ENCODE measurements at regions not wholly inside any gene's neighbourhood (a gene's known extent, or its start where the extent isn't known, plus 50 kb on each side); places are given as distances from the start of the nearest gene placed in this dataset.

DNA sequence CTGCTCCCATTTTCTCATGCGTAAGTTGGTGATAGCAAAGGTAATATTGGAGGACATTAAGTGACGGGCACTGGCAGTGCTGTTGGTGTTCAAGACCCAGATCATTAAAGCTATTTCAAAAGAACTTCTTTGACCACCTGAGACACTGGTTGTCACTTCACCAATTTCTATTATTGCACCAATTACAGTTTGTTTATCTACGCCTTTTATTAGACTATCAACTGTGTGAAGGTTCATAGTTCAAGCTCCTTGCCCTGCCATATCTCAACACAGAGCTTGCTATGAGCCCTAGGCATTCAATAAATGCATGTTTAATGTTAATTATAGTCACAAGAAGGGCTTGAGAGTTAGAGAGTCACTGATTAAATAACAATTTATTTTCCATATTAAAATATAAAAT lies 778.7 kb upstream of the HS3ST1 start:
- H3K4me1 Mint-ChIP-seq (ENCODE audit: low read depth): no peaks in the 10 kb centered on the region
- DNase-seq: no peak
- H3K9me3 Mint-ChIP-seq: peaks cover 9 to 11% of the 10 kb centered on the region in 2 donors
- H3K36me3 Mint-ChIP-seq (ENCODE audit: insufficient read depth in 2 of 2): no peaks in the 10 kb centered on the region
- H3K27ac Mint-ChIP-seq: no peak overlapping the region
- H3K27me3 Mint-ChIP-seq (ENCODE audit: low read depth): no peaks in the 10 kb centered on the region
- H3K4me3 Mint-ChIP-seq: no peak overlapping the region
- ATAC-seq (replicated peaks in 1 of 2): no peak

GRCh38 chr4:12206091-12206490 lies 777.4 kb upstream of the HS3ST1 start:
- H3K27me3 Mint-ChIP-seq (ENCODE audit: low read depth): no peaks in the 10 kb centered on the region

DNA sequence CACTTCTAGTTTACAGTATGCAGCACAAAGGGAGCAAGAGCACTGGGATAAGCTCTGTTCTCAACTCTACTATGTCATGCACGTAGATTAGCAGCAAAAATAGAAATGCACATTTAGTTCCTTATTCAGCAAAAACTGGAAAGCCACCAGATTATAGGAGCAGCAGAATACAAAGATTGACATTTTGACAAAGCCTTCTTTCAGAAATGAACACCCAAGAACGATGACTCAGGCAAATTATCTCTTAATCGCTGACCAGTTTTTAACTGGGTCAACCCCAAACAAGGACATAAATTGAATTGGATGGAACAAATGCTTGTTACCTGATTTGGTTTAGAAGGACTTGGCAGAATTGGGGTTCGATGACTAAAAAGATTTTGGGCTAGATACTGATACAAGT lies 775.3 kb upstream of the HS3ST1 start:
- H3K27ac Mint-ChIP-seq: no peak overlapping the region
- no peaks in the 10 kb centered on the region for H3K36me3 Mint-ChIP-seq (ENCODE audit: insufficient read depth in 2 of 2)
- ATAC-seq (replicated peaks in 1 of 2) (no peak), DNase-seq (no peak)
- no peak overlapping the region for H3K4me3 Mint-ChIP-seq
- H3K4me1 Mint-ChIP-seq (ENCODE audit: low read depth): no peaks in the 10 kb centered on the region
- no peaks in the 10 kb centered on the region for H3K27me3 Mint-ChIP-seq (ENCODE audit: low read depth)
- peaks cover 10 to 13% of the 10 kb centered on the region in 2 donors for H3K9me3 Mint-ChIP-seq

More at GRCh38 chr4:12206091-12206490, 777.4 kb upstream of the HS3ST1 start:
- Mint-ChIP-seq H3K4me3 (no peak overlapping the region), H3K9me3 (peaks cover 7 to 9% of the 10 kb centered on the region in 2 donors), H3K36me3 (ENCODE audit: insufficient read depth in 2 of 2) (no peaks in the 10 kb centered on the region), H3K27ac (no peak overlapping the region), H3K4me1 (ENCODE audit: low read depth) (no peaks in the 10 kb centered on the region)
- no peak for ATAC-seq (replicated peaks in 1 of 2)
- DNase-seq: no peak

- H3K4me1 Mint-ChIP-seq (ENCODE audit: low read depth): no peaks in the 10 kb centered on the region
- no peaks in the 10 kb centered on the region for H3K27me3 Mint-ChIP-seq (ENCODE audit: low read depth)
- H3K36me3 Mint-ChIP-seq (ENCODE audit: insufficient read depth in 2 of 2): no peaks in the 10 kb centered on the region
- H3K27ac Mint-ChIP-seq: no peak overlapping the region
- no peak for ATAC-seq (replicated peaks in 1 of 2)
- DNase-seq: no peak
- H3K9me3 Mint-ChIP-seq: peaks cover 13 to 14% of the 10 kb centered on the region in 2 donors
- no peak overlapping the region for H3K4me3 Mint-ChIP-seq
Observed at GRCh38 chr4:12200226-12200625, 771.5 kb upstream of the HS3ST1 start.

DNA sequence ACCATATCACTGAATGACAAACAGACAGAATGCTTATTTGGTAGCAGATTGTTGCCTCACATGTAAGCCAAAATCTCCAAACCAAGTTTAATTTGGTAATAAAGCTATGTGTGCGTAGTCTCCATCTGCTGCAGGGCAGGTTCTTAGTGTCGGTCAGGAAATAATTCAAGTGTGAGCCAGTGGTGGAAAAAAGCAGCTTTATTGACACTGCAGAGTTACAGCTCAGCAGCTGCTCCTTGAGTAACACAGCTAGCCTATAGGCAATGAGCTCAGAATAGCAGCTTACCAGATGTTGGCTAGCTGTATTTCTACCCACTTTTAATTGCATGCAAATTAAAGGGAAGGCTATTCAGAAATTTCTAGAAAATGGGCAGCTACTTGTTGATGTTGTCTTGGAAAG lies 757.8 kb upstream of the HS3ST1 start:
- H3K9me3 Mint-ChIP-seq: peaks cover 0 to 1% of the 10 kb centered on the region in 2 donors
- H3K27me3 Mint-ChIP-seq (ENCODE audit: low read depth): no peaks in the 10 kb centered on the region
- ATAC-seq (replicated peaks in 1 of 2): no peak
- DNase-seq: no peak
- no peaks in the 10 kb centered on the region for H3K4me1 Mint-ChIP-seq (ENCODE audit: low read depth)
- no peak overlapping the region for H3K27ac Mint-ChIP-seq
- H3K4me3 Mint-ChIP-seq: no peak overlapping the region
- no peaks in the 10 kb centered on the region for H3K36me3 Mint-ChIP-seq (ENCODE audit: insufficient read depth in 2 of 2)

- Mint-ChIP-seq H3K36me3 (ENCODE audit: insufficient read depth in 2 of 2) (peaks cover 0 to 1% of the 10 kb centered on the region in 2 donors), H3K27me3 (ENCODE audit: low read depth) (no peaks in the 10 kb centered on the region), H3K4me1 (ENCODE audit: low read depth) (no peaks in the 10 kb centered on the region), H3K27ac (no peak overlapping the region), H3K9me3 (peaks cover 10% of the 10 kb centered on the region in 2 donors), H3K4me3 (no peak overlapping the region)
- ATAC-seq (replicated peaks in 1 of 2) (no peak), DNase-seq (no peak)
Observed at GRCh38 chr4:12178614-12179610, 750.2 kb upstream of the HS3ST1 start.

DNA sequence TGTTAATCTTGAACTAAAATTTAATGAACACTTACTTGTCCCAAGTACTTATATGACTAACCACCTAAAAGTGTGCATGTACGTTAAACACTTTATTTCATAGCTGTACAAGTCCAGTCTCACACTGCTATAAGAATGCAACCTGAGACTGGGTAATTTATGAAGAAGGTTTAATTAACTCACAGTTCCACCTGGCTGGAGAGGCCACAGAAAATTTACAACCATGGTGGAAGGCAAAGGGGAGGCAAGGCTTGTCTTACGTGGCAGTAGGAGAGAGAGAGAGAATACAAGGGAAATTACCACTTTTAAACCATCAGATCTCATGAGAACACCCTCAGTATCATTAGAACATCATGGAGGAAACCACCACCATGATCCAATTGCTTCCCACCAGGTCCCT lies 748.7 kb upstream of the HS3ST1 start:
- no peak overlapping the region for H3K4me3 Mint-ChIP-seq
- peaks cover 0 to 1% of the 10 kb centered on the region in 2 donors for H3K36me3 Mint-ChIP-seq (ENCODE audit: insufficient read depth in 2 of 2)
- H3K4me1 Mint-ChIP-seq (ENCODE audit: low read depth): no peaks in the 10 kb centered on the region
- peaks cover 10% of the 10 kb centered on the region in 2 donors for H3K9me3 Mint-ChIP-seq
- ATAC-seq (replicated peaks in 1 of 2): no peak
- H3K27me3 Mint-ChIP-seq (ENCODE audit: low read depth): no peaks in the 10 kb centered on the region
- no peak for DNase-seq
- H3K27ac Mint-ChIP-seq: no peak overlapping the region

GRCh38 chr4:12173496-12173895 lies 744.8 kb upstream of the HS3ST1 start:
- no peak for ATAC-seq (replicated peaks in 1 of 2)
- peaks cover 0 to 1% of the 10 kb centered on the region in 2 donors for H3K36me3 Mint-ChIP-seq (ENCODE audit: insufficient read depth in 2 of 2)

DNA sequence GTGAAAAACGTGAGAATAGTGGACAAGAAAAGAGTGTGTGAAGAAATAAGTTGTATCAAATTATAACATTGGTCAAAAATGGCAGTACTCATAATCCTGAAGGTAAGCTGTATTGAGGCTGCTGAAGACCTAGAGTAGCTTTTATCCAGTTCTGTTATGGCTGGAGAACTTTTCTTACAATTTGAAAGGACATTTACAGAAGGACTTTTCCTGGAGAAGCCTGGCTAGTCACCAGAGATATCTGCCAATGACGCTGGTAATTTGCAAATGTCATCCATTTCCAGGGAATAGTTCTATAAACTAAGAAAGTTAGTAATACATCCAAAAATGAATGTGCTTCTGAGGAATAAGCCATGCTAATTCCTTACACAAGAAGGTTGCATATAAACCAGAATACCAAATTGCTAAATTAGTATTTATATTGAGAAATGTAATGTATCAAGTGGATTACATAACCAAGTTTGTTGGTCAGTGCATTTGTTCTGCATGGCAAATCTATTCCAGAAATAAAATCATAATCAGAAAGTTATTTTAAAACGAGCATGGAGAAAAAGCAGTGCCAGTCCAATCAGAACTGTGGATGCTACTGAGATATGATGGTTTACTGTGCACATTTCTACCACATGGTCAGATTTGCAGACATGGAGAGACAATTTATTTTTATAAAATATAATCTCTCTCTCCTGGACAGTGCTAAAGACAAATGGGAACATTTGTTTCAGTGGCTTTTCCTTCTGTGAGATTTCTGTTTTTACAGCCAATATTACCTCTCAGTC lies 743.7 kb upstream of the HS3ST1 start:
- ATAC-seq (replicated peaks in 1 of 2) (no peak), DNase-seq (no peak)
- no peaks in the 10 kb centered on the region for H3K4me1 Mint-ChIP-seq (ENCODE audit: low read depth)
- H3K27ac Mint-ChIP-seq: no peak overlapping the region
- peaks cover 0 to 1% of the 10 kb centered on the region in 2 donors for H3K36me3 Mint-ChIP-seq (ENCODE audit: insufficient read depth in 2 of 2)
- no peak overlapping the region for H3K4me3 Mint-ChIP-seq
- H3K27me3 Mint-ChIP-seq (ENCODE audit: low read depth): no peaks in the 10 kb centered on the region
- peaks cover under 1 to 4% of the 10 kb centered on the region in 2 donors for H3K9me3 Mint-ChIP-seq

More at GRCh38 chr4:12173496-12173895, 744.8 kb upstream of the HS3ST1 start:
- Mint-ChIP-seq H3K4me1 (ENCODE audit: low read depth) (no peaks in the 10 kb centered on the region), H3K27me3 (ENCODE audit: low read depth) (no peaks in the 10 kb centered on the region), H3K4me3 (no peak overlapping the region), H3K27ac (no peak overlapping the region), H3K9me3 (peaks cover 4 to 9% of the 10 kb centered on the region in 2 donors)
- no peak for DNase-seq

DNA sequence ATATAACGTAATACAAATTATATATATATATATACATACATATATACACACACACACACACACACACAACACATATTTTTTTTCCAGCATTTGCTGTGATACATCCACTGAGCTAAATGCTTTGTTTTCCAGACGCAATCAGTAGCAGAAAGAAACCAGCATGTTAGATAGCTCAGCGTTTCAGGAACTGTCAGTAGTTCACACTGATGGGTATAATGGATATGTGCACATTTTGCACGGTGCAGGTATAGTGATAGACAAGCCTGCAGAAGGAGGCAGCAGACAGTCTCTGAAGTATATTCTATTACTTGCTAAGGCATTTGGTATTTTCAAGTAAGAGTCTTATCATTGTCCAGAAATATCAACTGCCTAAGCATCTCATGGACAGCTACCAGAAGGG lies 741.6 kb upstream of the HS3ST1 start:
- Mint-ChIP-seq H3K27me3 (ENCODE audit: low read depth) (no peaks in the 10 kb centered on the region), H3K4me3 (no peak overlapping the region), H3K36me3 (ENCODE audit: insufficient read depth in 2 of 2) (no peaks in the 10 kb centered on the region), H3K27ac (no peak overlapping the region), H3K4me1 (ENCODE audit: low read depth) (no peaks in the 10 kb centered on the region), H3K9me3 (peaks cover 2 to 3% of the 10 kb centered on the region in 2 donors)
- DNase-seq (no peak), ATAC-seq (replicated peaks in 1 of 2) (no peak)

- no peaks in the 10 kb centered on the region for H3K4me1 Mint-ChIP-seq (ENCODE audit: low read depth)
- peaks cover 3 to 5% of the 10 kb centered on the region in 2 donors for H3K9me3 Mint-ChIP-seq
- DNase-seq (no peak), ATAC-seq (replicated peaks in 1 of 2) (no peak)
- H3K27me3 Mint-ChIP-seq (ENCODE audit: low read depth): no peaks in the 10 kb centered on the region
- H3K36me3 Mint-ChIP-seq (ENCODE audit: insufficient read depth in 2 of 2): no peaks in the 10 kb centered on the region
- H3K27ac Mint-ChIP-seq: no peak overlapping the region
- no peak overlapping the region for H3K4me3 Mint-ChIP-seq
Observed at GRCh38 chr4:12165616-12166015, 736.9 kb upstream of the HS3ST1 start.

DNA sequence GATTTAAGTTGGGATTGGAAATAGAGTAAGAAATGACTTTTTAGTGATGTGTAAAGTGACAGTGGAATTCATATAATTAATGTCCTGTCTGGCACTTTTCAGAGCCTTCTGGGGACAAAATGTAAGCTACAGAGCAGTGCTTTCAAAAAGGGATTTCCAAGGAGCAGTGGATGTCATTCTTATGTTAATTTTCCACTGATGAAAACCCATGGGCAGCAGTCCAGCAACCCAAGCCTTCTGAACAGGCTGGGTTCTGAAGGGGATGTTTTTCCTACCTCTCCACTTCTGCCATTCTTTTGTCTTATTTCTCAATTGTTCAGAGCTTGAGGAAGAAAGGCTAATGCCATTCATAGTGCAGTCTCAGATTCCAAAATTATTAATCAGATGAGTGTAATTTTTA lies 717.6 kb upstream of the HS3ST1 start:
- no peaks in the 10 kb centered on the region for H3K27me3 Mint-ChIP-seq (ENCODE audit: low read depth)

DNA sequence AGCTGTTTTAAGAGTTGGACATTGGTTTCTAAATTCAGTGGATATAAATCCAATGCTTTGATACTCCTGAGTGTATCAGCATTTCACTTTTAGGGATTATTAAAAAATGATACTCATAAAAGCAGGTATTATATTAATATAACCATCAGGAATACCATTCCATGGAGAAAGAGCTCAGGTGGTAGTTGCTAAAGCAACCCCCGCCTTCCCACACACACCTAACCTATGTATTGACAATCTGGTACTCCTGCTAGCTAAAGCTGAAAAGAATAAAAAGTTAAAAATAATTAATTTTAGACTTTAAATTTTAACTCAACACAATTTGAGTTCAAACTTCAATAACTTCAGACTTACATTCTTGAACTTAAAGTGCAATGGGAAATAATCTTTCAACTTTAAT lies 717.1 kb upstream of the HS3ST1 start:
- DNase-seq (no peak), ATAC-seq (replicated peaks in 1 of 2) (no peak)
- H3K36me3 Mint-ChIP-seq (ENCODE audit: insufficient read depth in 2 of 2): peaks cover 0 to 1% of the 10 kb centered on the region in 2 donors
- H3K4me1 Mint-ChIP-seq (ENCODE audit: low read depth): no peaks in the 10 kb centered on the region
- H3K27me3 Mint-ChIP-seq (ENCODE audit: low read depth): no peaks in the 10 kb centered on the region
- H3K4me3 Mint-ChIP-seq: no peak overlapping the region
- no peak overlapping the region for H3K27ac Mint-ChIP-seq
- H3K9me3 Mint-ChIP-seq: peaks cover 4% of the 10 kb centered on the region in 2 donors

More for the DNA sequence above, 717.6 kb upstream of the HS3ST1 start:
- no peak for DNase-seq
- H3K4me3 Mint-ChIP-seq: no peak overlapping the region
- H3K27ac Mint-ChIP-seq: no peak overlapping the region
- peaks cover 4 to 6% of the 10 kb centered on the region in 2 donors for H3K9me3 Mint-ChIP-seq
- H3K4me1 Mint-ChIP-seq (ENCODE audit: low read depth): no peaks in the 10 kb centered on the region
- peaks cover 0 to 1% of the 10 kb centered on the region in 2 donors for H3K36me3 Mint-ChIP-seq (ENCODE audit: insufficient read depth in 2 of 2)
- ATAC-seq (replicated peaks in 1 of 2): no peak
